ENCODE measurements at regions not wholly inside any gene's neighbourhood (a gene's known extent, or its start where the extent isn't known, plus 50 kb on each side); places are given as distances from the start of the nearest gene placed in this dataset.

- no peaks in the 10 kb centered on the region for H3K27me3 ChIP-seq (ENCODE audit: control insufficient read depth in 5 of 5, insufficient read depth in 4 of 5, low read length in 5 of 5)
- H3K27ac ChIP-seq (ENCODE audit: low read depth, low read length), result no peak overlapping the region
- H3K9me3 ChIP-seq (ENCODE audit: control insufficient read depth in 5 of 5, low read length in 5 of 5), result no peaks in the 10 kb centered on the region
- peaks cover 0 to 2% (median 0%) of the 10 kb centered on the region in 5 donors for H3K36me3 ChIP-seq (ENCODE audit: control insufficient read depth in 5 of 5, insufficient read depth in 5 of 5, low read length in 5 of 5)
- H3K9ac ChIP-seq (ENCODE audit: low read length in 5 of 5), result no peak overlapping the region
- H3K4me3 ChIP-seq (ENCODE audit: low read depth in 1 of 5, low read length in 5 of 5), result no peak overlapping the region
- no peaks in the 10 kb centered on the region for H3K4me1 ChIP-seq (ENCODE audit: control insufficient read depth in 5 of 5, insufficient read depth in 5 of 5, low read length in 5 of 5)
Observed at GRCh38 chr3:124530916-124531315, 199.3 kb upstream of the UMPS start.

GRCh38 chr3:124532071-124532470 is 198.2 kb upstream of the UMPS start:
- Histone ChIP-seq H3K27me3 (ENCODE audit: control insufficient read depth in 5 of 5, insufficient read depth in 4 of 5, low read length in 5 of 5) (no peaks in the 10 kb centered on the region), H3K9me3 (ENCODE audit: control insufficient read depth in 5 of 5, low read length in 5 of 5) (no peaks in the 10 kb centered on the region), H3K4me1 (ENCODE audit: control insufficient read depth in 5 of 5, insufficient read depth in 5 of 5, low read length in 5 of 5) (no peaks in the 10 kb centered on the region), H3K4me3 (ENCODE audit: low read depth in 1 of 5, low read length in 5 of 5) (no peak overlapping the region), H3K9ac (ENCODE audit: low read length in 5 of 5) (no peak overlapping the region), H3K36me3 (ENCODE audit: control insufficient read depth in 5 of 5, insufficient read depth in 5 of 5, low read length in 5 of 5) (peaks cover 0 to 2% (median 0%) of the 10 kb centered on the region in 5 donors), H3K27ac (ENCODE audit: low read depth, low read length) (no peak overlapping the region)

- Histone ChIP-seq H3K9ac (ENCODE audit: low read length in 5 of 5) (no peak overlapping the region), H3K4me1 (ENCODE audit: control insufficient read depth in 5 of 5, insufficient read depth in 5 of 5, low read length in 5 of 5) (no peaks in the 10 kb centered on the region), H3K4me3 (ENCODE audit: low read depth in 1 of 5, low read length in 5 of 5) (no peak overlapping the region), H3K36me3 (ENCODE audit: control insufficient read depth in 5 of 5, insufficient read depth in 5 of 5, low read length in 5 of 5) (peaks cover 0 to 2% (median 0%) of the 10 kb centered on the region in 5 donors), H3K27ac (ENCODE audit: low read depth, low read length) (no peak overlapping the region), H3K27me3 (ENCODE audit: control insufficient read depth in 5 of 5, insufficient read depth in 4 of 5, low read length in 5 of 5) (no peaks in the 10 kb centered on the region), H3K9me3 (ENCODE audit: control insufficient read depth in 5 of 5, low read length in 5 of 5) (no peaks in the 10 kb centered on the region)
Observed at GRCh38 chr3:124535306-124535705, 194.9 kb upstream of the UMPS start.

DNA sequence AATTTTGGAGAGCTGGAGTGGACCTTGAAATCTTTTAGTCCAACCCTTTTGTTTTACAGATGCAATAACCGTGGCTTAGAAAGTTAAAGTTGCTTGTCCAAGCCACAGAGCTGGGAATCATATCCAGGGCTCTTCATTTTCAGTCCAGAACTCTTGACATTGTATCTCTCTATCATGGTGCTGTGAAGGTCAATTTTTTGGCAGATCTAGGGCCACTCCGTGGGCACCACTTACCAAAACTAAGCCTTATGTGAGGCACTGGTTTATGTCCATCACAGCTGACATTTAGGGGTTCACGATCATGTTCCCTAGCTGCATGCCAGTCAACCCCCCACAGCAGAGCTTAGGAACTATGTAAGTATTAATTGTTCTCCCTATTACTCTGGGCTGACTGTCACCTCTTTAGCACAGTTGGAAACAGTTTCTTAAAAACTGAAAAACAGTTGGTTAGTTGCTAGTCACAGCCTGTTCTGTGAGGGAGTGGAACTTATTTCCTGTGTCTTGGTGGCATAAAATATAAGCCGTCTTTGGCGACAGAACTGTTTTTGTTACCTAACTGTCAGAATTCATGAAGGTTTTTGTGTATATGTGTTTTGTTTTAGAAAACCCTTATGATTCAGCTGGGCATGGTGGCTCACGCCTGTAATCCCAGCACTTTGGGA is 189.6 kb upstream of the UMPS start:
- H3K4me3 ChIP-seq (ENCODE audit: low read depth in 1 of 5, low read length in 5 of 5), result no peak overlapping the region
- H3K27me3 ChIP-seq (ENCODE audit: control insufficient read depth in 5 of 5, insufficient read depth in 4 of 5, low read length in 5 of 5), result no peaks in the 10 kb centered on the region
- H3K27ac ChIP-seq (ENCODE audit: low read depth, low read length), result no peak overlapping the region

DNA sequence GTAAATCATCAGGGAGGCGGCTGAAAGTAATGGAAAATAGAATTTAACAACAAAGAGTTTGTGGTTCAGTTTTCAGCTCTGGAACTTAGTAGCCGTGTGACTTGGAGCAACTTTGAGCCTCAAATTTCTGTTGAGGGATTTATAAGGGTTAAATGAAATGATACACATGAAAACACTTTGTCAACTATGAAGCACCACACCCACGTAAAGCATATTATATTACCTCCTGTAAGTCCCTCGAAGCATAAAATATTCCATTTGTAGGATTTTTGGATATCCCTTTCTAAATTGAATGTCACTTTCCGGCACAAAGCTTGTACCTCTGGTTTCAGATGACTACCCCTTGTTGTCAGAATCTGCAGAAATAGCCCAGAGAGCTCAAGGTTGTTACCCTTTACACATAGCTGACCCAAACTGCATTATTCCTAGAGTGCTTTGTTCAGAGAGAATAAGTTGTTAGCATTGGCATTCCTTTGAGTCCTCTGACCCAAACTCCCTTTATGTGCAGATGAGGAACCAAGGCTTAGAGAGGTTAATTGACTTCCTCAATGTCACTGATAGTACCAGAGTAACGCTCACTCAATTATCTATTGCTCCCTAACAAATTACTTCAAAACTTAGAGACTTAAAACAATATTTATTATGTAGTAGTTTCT is 187.9 kb upstream of the UMPS start:
- Histone ChIP-seq H3K36me3 (ENCODE audit: control insufficient read depth in 5 of 5, insufficient read depth in 5 of 5, low read length in 5 of 5) (no peaks in the 10 kb centered on the region), H3K9me3 (ENCODE audit: control insufficient read depth in 5 of 5, low read length in 5 of 5) (no peaks in the 10 kb centered on the region), H3K4me3 (ENCODE audit: low read depth in 1 of 5, low read length in 5 of 5) (no peak overlapping the region), H3K9ac (ENCODE audit: low read length in 5 of 5) (no peak overlapping the region), H3K4me1 (ENCODE audit: control insufficient read depth in 5 of 5, insufficient read depth in 5 of 5, low read length in 5 of 5) (no peaks in the 10 kb centered on the region), H3K27ac (ENCODE audit: low read depth, low read length) (no peak overlapping the region), H3K27me3 (ENCODE audit: control insufficient read depth in 5 of 5, insufficient read depth in 4 of 5, low read length in 5 of 5) (no peaks in the 10 kb centered on the region)

More for the DNA sequence above, 189.6 kb upstream of the UMPS start:
- Histone ChIP-seq H3K36me3 (ENCODE audit: control insufficient read depth in 5 of 5, insufficient read depth in 5 of 5, low read length in 5 of 5) (peaks cover 0 to 2% (median 0%) of the 10 kb centered on the region in 5 donors), H3K9me3 (ENCODE audit: control insufficient read depth in 5 of 5, low read length in 5 of 5) (no peaks in the 10 kb centered on the region), H3K9ac (ENCODE audit: low read length in 5 of 5) (no peak overlapping the region), H3K4me1 (ENCODE audit: control insufficient read depth in 5 of 5, insufficient read depth in 5 of 5, low read length in 5 of 5) (no peaks in the 10 kb centered on the region)

GRCh38 chr3:124545891-124546290 is 184.4 kb upstream of the UMPS start:
- H3K9ac ChIP-seq (ENCODE audit: low read length in 5 of 5), result no peak overlapping the region
- H3K27ac ChIP-seq (ENCODE audit: low read depth, low read length), result no peak overlapping the region
- no peak overlapping the region for H3K4me3 ChIP-seq (ENCODE audit: low read depth in 1 of 5, low read length in 5 of 5)
- no peaks in the 10 kb centered on the region for H3K9me3 ChIP-seq (ENCODE audit: control insufficient read depth in 5 of 5, low read length in 5 of 5)
- no peaks in the 10 kb centered on the region for H3K27me3 ChIP-seq (ENCODE audit: control insufficient read depth in 5 of 5, insufficient read depth in 4 of 5, low read length in 5 of 5)
- peaks cover 0 to 10% (median 0%) of the 10 kb centered on the region in 5 donors for H3K4me1 ChIP-seq (ENCODE audit: control insufficient read depth in 5 of 5, insufficient read depth in 5 of 5, low read length in 5 of 5)
- no peaks in the 10 kb centered on the region for H3K36me3 ChIP-seq (ENCODE audit: control insufficient read depth in 5 of 5, insufficient read depth in 5 of 5, low read length in 5 of 5)

GRCh38 chr3:124552224-124552623 is 178.0 kb upstream of the UMPS start:
- Histone ChIP-seq H3K27ac (ENCODE audit: low read depth, low read length) (no peak overlapping the region), H3K9me3 (ENCODE audit: control insufficient read depth in 5 of 5, low read length in 5 of 5) (no peaks in the 10 kb centered on the region), H3K36me3 (ENCODE audit: control insufficient read depth in 5 of 5, insufficient read depth in 5 of 5, low read length in 5 of 5) (no peaks in the 10 kb centered on the region), H3K4me3 (ENCODE audit: low read depth in 1 of 5, low read length in 5 of 5) (no peak overlapping the region), H3K9ac (ENCODE audit: low read length in 5 of 5) (no peak overlapping the region), H3K4me1 (ENCODE audit: control insufficient read depth in 5 of 5, insufficient read depth in 5 of 5, low read length in 5 of 5) (peaks cover 0 to 33% (median 0%) of the 10 kb centered on the region in 5 donors), H3K27me3 (ENCODE audit: control insufficient read depth in 5 of 5, insufficient read depth in 4 of 5, low read length in 5 of 5) (no peaks in the 10 kb centered on the region)

- Histone ChIP-seq H3K4me1 (ENCODE audit: control insufficient read depth in 5 of 5, insufficient read depth in 5 of 5, low read length in 5 of 5) (peaks cover 0 to 39% (median 0%) of the 10 kb centered on the region in 5 donors), H3K36me3 (ENCODE audit: control insufficient read depth in 5 of 5, insufficient read depth in 5 of 5, low read length in 5 of 5) (no peaks in the 10 kb centered on the region), H3K9ac (ENCODE audit: low read length in 5 of 5) (no peak overlapping the region), H3K9me3 (ENCODE audit: control insufficient read depth in 5 of 5, low read length in 5 of 5) (no peaks in the 10 kb centered on the region), H3K4me3 (ENCODE audit: low read depth in 1 of 5, low read length in 5 of 5) (no peak overlapping the region), H3K27ac (ENCODE audit: low read depth, low read length) (no peak overlapping the region), H3K27me3 (ENCODE audit: control insufficient read depth in 5 of 5, insufficient read depth in 4 of 5, low read length in 5 of 5) (no peaks in the 10 kb centered on the region)
Observed at GRCh38 chr3:124553178-124553577, 177.1 kb upstream of the UMPS start.

- Histone ChIP-seq H3K27ac (ENCODE audit: low read depth, low read length) (no peak overlapping the region), H3K9me3 (ENCODE audit: control insufficient read depth in 5 of 5, low read length in 5 of 5) (no peaks in the 10 kb centered on the region), H3K27me3 (ENCODE audit: control insufficient read depth in 5 of 5, insufficient read depth in 4 of 5, low read length in 5 of 5) (no peaks in the 10 kb centered on the region), H3K4me3 (ENCODE audit: low read depth in 1 of 5, low read length in 5 of 5) (no peak overlapping the region), H3K9ac (ENCODE audit: low read length in 5 of 5) (no peak overlapping the region), H3K36me3 (ENCODE audit: control insufficient read depth in 5 of 5, insufficient read depth in 5 of 5, low read length in 5 of 5) (no peaks in the 10 kb centered on the region), H3K4me1 (ENCODE audit: control insufficient read depth in 5 of 5, insufficient read depth in 5 of 5, low read length in 5 of 5) (peaks cover 0 to 39% (median 13%) of the 10 kb centered on the region in 5 donors)
Observed at GRCh38 chr3:124556636-124557035, 173.6 kb upstream of the UMPS start.

DNA sequence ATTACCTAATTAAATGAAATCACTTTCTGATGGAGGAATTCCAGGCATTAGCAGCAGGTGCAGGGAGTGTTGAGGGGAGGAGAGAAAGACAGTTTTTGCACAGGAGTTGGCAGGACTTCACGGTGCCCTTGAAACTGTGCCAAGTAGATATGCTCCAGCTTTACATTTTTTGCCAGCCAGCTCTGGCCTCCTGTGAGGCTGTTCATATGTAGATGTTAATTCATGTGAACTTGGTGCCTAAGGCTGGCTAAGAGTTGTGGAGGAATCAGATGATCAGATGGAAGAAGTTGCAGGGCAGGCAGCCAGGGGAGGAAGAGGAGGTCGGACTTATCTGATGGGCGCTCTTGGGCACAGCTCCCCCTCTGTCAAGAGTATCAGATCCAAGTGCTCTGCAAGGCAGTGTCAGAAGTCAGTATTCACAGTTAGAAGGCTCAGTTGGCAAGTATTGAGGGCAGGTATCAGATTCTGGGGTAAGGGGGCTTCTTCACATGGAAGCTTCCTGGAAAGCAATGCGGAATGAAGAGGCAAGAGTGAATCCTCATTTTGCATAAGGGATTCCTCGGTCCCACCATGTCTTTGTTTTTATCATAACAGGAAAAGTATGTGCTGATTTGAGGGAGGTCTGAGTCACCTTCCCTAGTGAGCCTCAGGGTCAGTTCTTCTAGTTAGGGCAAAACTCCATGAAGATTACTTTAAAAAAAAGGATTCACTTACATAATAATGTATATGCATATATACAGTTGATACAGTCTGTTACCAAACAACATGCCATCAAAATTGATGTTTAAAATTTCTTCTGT is 172.6 kb upstream of the UMPS start:
- no peak overlapping the region for H3K27ac ChIP-seq (ENCODE audit: low read depth, low read length)
- no peaks in the 10 kb centered on the region for H3K9me3 ChIP-seq (ENCODE audit: control insufficient read depth in 5 of 5, low read length in 5 of 5)
- peaks cover 0 to 34% (median 13%) of the 10 kb centered on the region in 5 donors for H3K4me1 ChIP-seq (ENCODE audit: control insufficient read depth in 5 of 5, insufficient read depth in 5 of 5, low read length in 5 of 5)
- H3K4me3 ChIP-seq (ENCODE audit: low read depth in 1 of 5, low read length in 5 of 5), result no peak overlapping the region
- no peaks in the 10 kb centered on the region for H3K27me3 ChIP-seq (ENCODE audit: control insufficient read depth in 5 of 5, insufficient read depth in 4 of 5, low read length in 5 of 5)
- H3K36me3 ChIP-seq (ENCODE audit: control insufficient read depth in 5 of 5, insufficient read depth in 5 of 5, low read length in 5 of 5), result peaks cover 0 to 2% (median 0%) of the 10 kb centered on the region in 5 donors
- no peak overlapping the region for H3K9ac ChIP-seq (ENCODE audit: low read length in 5 of 5)
